ENCODE measurements at regions not wholly inside any gene's neighbourhood (a gene's known extent, or its start where the extent isn't known, plus 50 kb on each side); places are given as distances from the start of the nearest gene placed in this dataset.

DNA sequence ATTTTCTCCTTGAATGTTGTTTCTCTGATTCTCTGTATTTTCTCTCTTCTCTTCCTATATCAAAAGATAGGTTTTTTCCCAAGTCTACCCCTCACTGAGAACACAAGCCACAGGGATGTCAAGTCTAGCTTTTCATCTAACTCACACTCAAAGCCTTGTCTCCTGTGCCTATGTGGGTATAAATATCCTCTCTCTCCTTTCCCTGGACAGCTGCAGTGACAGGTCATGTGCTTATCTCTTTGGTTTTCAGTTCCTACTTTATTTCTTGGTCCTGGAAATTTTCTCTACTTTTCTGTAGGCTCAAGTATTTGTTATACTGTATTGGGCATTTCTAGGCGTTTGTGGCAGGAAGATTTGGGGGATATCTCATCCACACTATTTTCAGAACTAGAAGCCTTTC, 182.4 kb upstream of the MVB12B start:
- H3K27me3 ChIP-seq (replicated peaks in 1 of 4; ENCODE audit: control insufficient read depth in 3 of 4, extremely low read depth in 1 of 4, insufficient read depth in 3 of 4, low read length in 3 of 4), result peaks cover 5 to 26% (median 22%) of the 10 kb centered on the region in 4 experiments
- no peaks in the 10 kb centered on the region; the same call in 1 of the 2 replicates for H3K23me2 ChIP-seq (ENCODE audit: low read depth, low read length)
- no peak overlapping the region for H2BK15ac ChIP-seq (ENCODE audit: low read length)
- no peak overlapping the region for H3K27ac ChIP-seq (ENCODE audit: low read depth, low read length)
- H4K5ac ChIP-seq (ENCODE audit: insufficient read length, low read depth, low read length), result no peak overlapping the region
- H4K20me1 ChIP-seq (replicated peaks in 1 of 2; ENCODE audit: control insufficient read depth in 1 of 2, insufficient read depth in 2 of 2, low read length in 2 of 2), result peaks cover 0 to 3% of the 10 kb centered on the region in 2 experiments
- POLR2A ChIA-PET (ENCODE audit: partially characterized antibody), result no interaction called here
- no peak overlapping the region for H3K4me2 ChIP-seq (ENCODE audit: insufficient read depth in 1 of 2, low read depth in 2 of 2, low read length in 2 of 2)
- H3K4me1 ChIP-seq (replicated peaks in 1 of 4; ENCODE audit: control insufficient read depth in 3 of 4, insufficient read depth in 4 of 4, low read length in 3 of 4), result peaks cover 0 to 8% (median 4%) of the 10 kb centered on the region in 4 experiments; a peak in 5 of 7 replicates
- DNase-seq (ENCODE audit: low read depth in 1 of 2, low spot score in 2 of 2) (no peak), FAIRE-seq (no peak)
- 89% methylated on average over 1 of the region's 1 CpG; no CpG with 5 or more reads in 1 of the 2 experiments for WGBS, 2 experiments (ENCODE audit: extremely low coverage in 1 of 2, insufficient coverage in 1 of 2, insufficient read length in 1 of 2, insufficient replicate concordance in 2 of 2, low coverage in 1 of 2, low lambda C conversion rate in 2 of 2, missing lambda C conversion rate in 1 of 2)
- CTCF ChIA-PET (ENCODE audit: partially characterized antibody), result no interaction called here
- H3K9ac ChIP-seq (replicated peaks in 1 of 4; ENCODE audit: extremely low read depth in 1 of 4, low read depth in 3 of 4, low read length in 3 of 4), result no peak overlapping the region
- no peaks in the 10 kb centered on the region for H3K79me1 ChIP-seq (ENCODE audit: low read depth, low read length)
- H3K36me3 ChIP-seq (ENCODE audit: control insufficient read depth in 2 of 4, insufficient read depth in 4 of 4, low read length in 3 of 4), result no peaks in the 10 kb centered on the region
- H3K79me2 ChIP-seq (ENCODE audit: control insufficient read depth in 1 of 2, insufficient read depth in 2 of 2, low read length in 2 of 2), result no peaks in the 10 kb centered on the region
- H3K4me3 ChIP-seq (ENCODE audit: extremely low read depth in 1 of 4, insufficient read depth in 2 of 4, low read depth in 3 of 4, low read length in 4 of 4), result no peak overlapping the region
- no peak overlapping the region for H3K18ac ChIP-seq (ENCODE audit: extremely low read depth, low read length)
- no peak overlapping the region for H4K8ac ChIP-seq (ENCODE audit: extremely low read depth, insufficient read depth, low read length)
- no peak overlapping the region for H3K23ac ChIP-seq (ENCODE audit: insufficient read length)
- peaks cover 2 to 3% of the 10 kb centered on the region in 2 experiments; a peak in 1 of 4 replicates for H3K9me3 ChIP-seq (ENCODE audit: insufficient read depth in 2 of 2, low read depth in 1 of 2, low read length in 1 of 2)
- H4K91ac ChIP-seq (replicated peaks; ENCODE audit: insufficient read length, low read length), result no peak overlapping the region
- no peak overlapping the region for H2BK12ac ChIP-seq (ENCODE audit: low read depth, low read length)
- H2AK5ac ChIP-seq (ENCODE audit: low read depth, low read length), result no peak overlapping the region
- H2BK120ac ChIP-seq (replicated peaks; ENCODE audit: low read depth, low read length), result no peak overlapping the region
- no peak overlapping the region for H3K4ac ChIP-seq (replicated peaks; ENCODE audit: insufficient read length, low read depth, low read length)
- H3K14ac ChIP-seq (ENCODE audit: insufficient read length), result no peak overlapping the region
- no peak overlapping the region for H2BK5ac ChIP-seq (ENCODE audit: low read depth, low read length)
- no peak overlapping the region for H2BK20ac ChIP-seq (ENCODE audit: low read length)
- H2AFZ ChIP-seq (ENCODE audit: low read length), result no peak overlapping the region
- H3K56ac ChIP-seq (replicated peaks; ENCODE audit: insufficient read length, low read depth, low read length), result no peak overlapping the region
- TF ChIP-seq TBP (IDR thresholded peaks at IDR 0.05; ENCODE audit: low read depth, low read length) (no peak), RAD21 (IDR thresholded peaks at IDR 0.05 in 1 of 2, conservative IDR thresholded peaks at IDR 0.05 in 1 of 2; ENCODE audit: low read depth in 2 of 2, low read length in 2 of 2) (no peak), SAP30 (IDR thresholded peaks at IDR 0.05; ENCODE audit: insufficient read depth, insufficient replicate concordance, low read length) (no peak), CTBP2 (IDR thresholded peaks at IDR 0.05; ENCODE audit: borderline replicate concordance, insufficient read depth, insufficient read length, low read length) (no peak), NANOG (IDR thresholded peaks at IDR 0.05; ENCODE audit: insufficient read depth, low read depth, low read length, poor library complexity, severe bottlenecking) (no peak), HDAC2 (IDR thresholded peaks at IDR 0.05; ENCODE audit: borderline replicate concordance in 1 of 2, low read depth in 2 of 2, low read length in 2 of 2) (no peak), EP300 (IDR thresholded peaks at IDR 0.05; ENCODE audit: borderline replicate concordance in 1 of 2, low read depth in 2 of 2, low read length in 2 of 2) (no peak), SIRT6 (IDR thresholded peaks at IDR 0.05; ENCODE audit: low read length) (no peak), RBBP5 (IDR thresholded peaks at IDR 0.05; ENCODE audit: borderline replicate concordance, low read depth, low read length) (no peak)
- TF ChIP-seq, protein P1, sequence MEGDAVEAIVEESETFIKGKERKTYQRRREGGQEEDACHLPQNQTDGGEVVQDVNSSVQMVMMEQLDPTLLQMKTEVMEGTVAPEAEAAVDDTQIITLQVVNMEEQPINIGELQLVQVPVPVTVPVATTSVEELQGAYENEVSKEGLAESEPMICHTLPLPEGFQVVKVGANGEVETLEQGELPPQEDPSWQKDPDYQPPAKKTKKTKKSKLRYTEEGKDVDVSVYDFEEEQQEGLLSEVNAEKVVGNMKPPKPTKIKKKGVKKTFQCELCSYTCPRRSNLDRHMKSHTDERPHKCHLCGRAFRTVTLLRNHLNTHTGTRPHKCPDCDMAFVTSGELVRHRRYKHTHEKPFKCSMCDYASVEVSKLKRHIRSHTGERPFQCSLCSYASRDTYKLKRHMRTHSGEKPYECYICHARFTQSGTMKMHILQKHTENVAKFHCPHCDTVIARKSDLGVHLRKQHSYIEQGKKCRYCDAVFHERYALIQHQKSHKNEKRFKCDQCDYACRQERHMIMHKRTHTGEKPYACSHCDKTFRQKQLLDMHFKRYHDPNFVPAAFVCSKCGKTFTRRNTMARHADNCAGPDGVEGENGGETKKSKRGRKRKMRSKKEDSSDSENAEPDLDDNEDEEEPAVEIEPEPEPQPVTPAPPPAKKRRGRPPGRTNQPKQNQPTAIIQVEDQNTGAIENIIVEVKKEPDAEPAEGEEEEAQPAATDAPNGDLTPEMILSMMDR (IDR thresholded peaks at IDR 0.05; ENCODE audit: control extremely low read depth in 1 of 3, insufficient read depth in 1 of 3, low read depth in 1 of 3, low read length in 3 of 3), result no peak
